IMR-90 (cell line): ENCODE measurements at regions not wholly inside any gene's neighbourhood (a gene's known extent, or its start where the extent isn't known, plus 50 kb on each side); places are given as distances from the start of the nearest gene placed in this dataset.

ENCODE experiments used
- ATAC-seq: fragments of 200-7000 bp; cut with Tn5 transposase; 2 replicates; pipeline ENCODE4 v1.9.1; 2020; ENCODE audit warnings: low read depth, mild to moderate bottlenecking, moderate library complexity
- BruUV-seq: library from RNA; stranded (reverse); fragments of 400-500 nt; replicated peaks from 2 replicates; lab custom pipeline; 2021; lab: Mats Ljungman, UMichigan
- CTCF ChIA-PET: fragments of 300-600 bp; formaldehyde crosslinking; extraction: SDS; loops from one replicate; lab custom pipeline; 2021; ENCODE audit warnings: antibody characterized with exemption; lab: Yijun Ruan, JAX
- POLR2A ChIA-PET: fragments of 300-600 bp; sonication (Branson Sonifier 250); formaldehyde crosslinking; loops from one replicate; lab custom pipeline; 2022; ENCODE audit warnings: antibody characterized with exemption; ENCODE audit not compliant: unreplicated experiment; lab: Charles Lee
- DNase-seq: peaks from one replicate; pipeline ENCODE4 v3.0.0; 2013
- H2AFZ ChIP-seq: replicated peaks from 2 replicates; pipeline ENCODE3; 2013; ENCODE audit warnings: low read length, mild to moderate bottlenecking; ENCODE audit not compliant: poor library complexity
- H2AK5ac ChIP-seq: 2 replicates; pipeline ENCODE4 v1.6.1; 2013; ENCODE audit warnings: low read depth, low read length, inconsistent platforms
- H2AK9ac ChIP-seq: replicated peaks from 2 replicates; pipeline ENCODE3; 2013; ENCODE audit warnings: mild to moderate bottlenecking, low read depth, low read length, moderate library complexity; ENCODE audit not compliant: poor library complexity
- H2BK120ac ChIP-seq: 2 replicates; pipeline ENCODE4 v1.6.1; 2013; ENCODE audit warnings: low read depth, low read length, inconsistent platforms
- H2BK15ac ChIP-seq: 3 replicates; pipeline ENCODE4 v1.6.1; 2013; ENCODE audit warnings: low read depth, low read length, inconsistent platforms
- H2BK20ac ChIP-seq: 2 replicates; pipeline ENCODE4 v1.6.1; 2013; ENCODE audit warnings: low read depth, mild to moderate bottlenecking, inconsistent platforms, low read length, moderate library complexity
- H2BK5ac ChIP-seq: 2 replicates; pipeline ENCODE4 v1.6.1; 2013; ENCODE audit warnings: mild to moderate bottlenecking, low read depth, low read length, inconsistent platforms; ENCODE audit not compliant: poor library complexity, severe bottlenecking
- H3K14ac ChIP-seq: replicated peaks from 2 replicates; pipeline ENCODE4 v1.6.1; 2013; ENCODE audit warnings: low read depth, low read length, inconsistent platforms
- H3K18ac ChIP-seq: 2 replicates; pipeline ENCODE4 v1.6.1; 2013; ENCODE audit warnings: low read depth, low read length, control low read depth
- H3K23ac ChIP-seq: 2 replicates; pipeline ENCODE4 v1.6.1; 2013; ENCODE audit warnings: low read depth, low read length, inconsistent platforms
- H3K27ac ChIP-seq: 2 replicates; pipeline ENCODE4 v1.5.1; 2013; ENCODE audit warnings: mild to moderate bottlenecking, control low read depth, low read length; ENCODE audit not compliant: insufficient read depth
- H3K27me3 ChIP-seq: 2 replicates; pipeline ENCODE4 v1.6.1; 2013; ENCODE audit warnings: low read length; ENCODE audit not compliant: control insufficient read depth, insufficient read depth
- H3K36me3 ChIP-seq: 2 replicates; pipeline ENCODE4 v1.6.1; 2013; ENCODE audit warnings: low read length, mixed read lengths; ENCODE audit not compliant: control insufficient read depth, insufficient read depth
- H3K4ac ChIP-seq: 2 replicates; pipeline ENCODE4 v1.6.1; 2013; ENCODE audit warnings: low read depth, low read length, inconsistent platforms
- H3K4me1 ChIP-seq: 2 replicates; pipeline ENCODE4 v1.6.1; 2013; ENCODE audit warnings: low read length, mixed read lengths; ENCODE audit not compliant: control insufficient read depth, insufficient read depth
- H3K4me2 ChIP-seq: 2 replicates; pipeline ENCODE4 v1.6.1; 2013; ENCODE audit warnings: low read depth, mild to moderate bottlenecking, control low read depth, low read length, moderate library complexity
- H3K4me3 ChIP-seq: 2 replicates; pipeline ENCODE4 v1.5.1; 2013; ENCODE audit warnings: low read depth, mild to moderate bottlenecking, control low read depth, low read length, moderate library complexity; ENCODE audit not compliant: insufficient read depth
- H3K56ac ChIP-seq: 2 replicates; pipeline ENCODE4 v1.6.1; 2013; ENCODE audit warnings: low read length, inconsistent platforms; ENCODE audit not compliant: insufficient read depth; ENCODE audit errors: extremely low read depth
- H3K79me1 ChIP-seq, 2 experiments: 2 replicates each; pipeline ENCODE4 v1.6.1; 2013; ENCODE audit warnings: low read length in 2 of 2, inconsistent platforms in 1 of 2, low read depth in 1 of 2
- H3K9ac ChIP-seq: 2 replicates; pipeline ENCODE4 v1.6.1; 2013; ENCODE audit warnings: low read depth, low read length, control low read depth
- H3K9me1 ChIP-seq: 2 replicates; pipeline ENCODE4 v1.6.1; 2013; ENCODE audit warnings: low read length, inconsistent platforms; ENCODE audit not compliant: insufficient read depth
- H3K9me3 ChIP-seq: 2 replicates; pipeline ENCODE4 v1.6.1; 2013; ENCODE audit warnings: low read length; ENCODE audit not compliant: control insufficient read depth, insufficient read depth
- H4K20me1 ChIP-seq: 2 replicates; pipeline ENCODE4 v1.6.1; 2013; ENCODE audit warnings: low read length, inconsistent platforms; ENCODE audit not compliant: insufficient read depth
- H4K5ac ChIP-seq: 2 replicates; pipeline ENCODE4 v1.6.1; 2013; ENCODE audit warnings: mild to moderate bottlenecking, low read depth, low read length, control low read depth
- H4K8ac ChIP-seq, 2 experiments: 2 replicates each; pipeline ENCODE4 v1.6.1; 2013; ENCODE audit warnings: low read depth in 2 of 2, low read length in 2 of 2, control low read depth in 1 of 2, inconsistent platforms in 1 of 2
- H4K91ac ChIP-seq: 2 replicates; pipeline ENCODE4 v1.6.1; 2013; ENCODE audit warnings: low read depth, low read length, inconsistent platforms; ENCODE audit not compliant: insufficient read depth
- BHLHE40 ChIP-seq: fragments of 150-350 bp; IDR thresholded peaks from 2 replicates; pipeline ENCODE4 v1.6.1; 2016; ENCODE audit warnings: mild to moderate bottlenecking, low read depth, low read length
- CEBPB ChIP-seq: IDR thresholded peaks from 2 replicates; pipeline ENCODE4 v1.6.1; 2012; ENCODE audit warnings: low read depth, low read length, improper control_type of control experiment
- CHD1 ChIP-seq: IDR thresholded peaks from 2 replicates; pipeline ENCODE4 v1.6.1; 2012; ENCODE audit warnings: low read depth, low read length, improper control_type of control experiment
- MAZ ChIP-seq: IDR thresholded peaks from 2 replicates; pipeline ENCODE4 v1.6.1; 2012; ENCODE audit warnings: low read depth, mild to moderate bottlenecking, low read length, improper control_type of control experiment, moderate library complexity, borderline replicate concordance
- MXI1 ChIP-seq: IDR thresholded peaks from 2 replicates; pipeline ENCODE4 v1.6.1; 2012; ENCODE audit warnings: low read depth, mild to moderate bottlenecking, low read length, moderate library complexity, borderline replicate concordance
- NFE2L2 ChIP-seq: fragments of 150-350 bp; IDR thresholded peaks from 2 replicates; pipeline ENCODE4 v1.6.1; 2016; ENCODE audit warnings: low read depth, mild to moderate bottlenecking, low read length
- RAD21 ChIP-seq: IDR thresholded peaks from 2 replicates; pipeline ENCODE4 v1.6.1; 2012; ENCODE audit warnings: low read length, improper control_type of control experiment
- RCOR1 ChIP-seq: IDR thresholded peaks from 2 replicates; pipeline ENCODE4 v1.6.1; 2012; ENCODE audit warnings: mild to moderate bottlenecking, low read length, improper control_type of control experiment; ENCODE audit not compliant: insufficient replicate concordance
- RFX5 ChIP-seq: IDR thresholded peaks from 2 replicates; pipeline ENCODE4 v1.8.0; 2012; ENCODE audit warnings: low read depth, mild to moderate bottlenecking, low read length, moderate library complexity
- SMC3 ChIP-seq: fragments of 150-350 bp; IDR thresholded peaks from 2 replicates; pipeline ENCODE4 v1.6.1; 2016; ENCODE audit warnings: low read depth, mild to moderate bottlenecking, antibody characterized with exemption, low read length, moderate library complexity
- WGBS, 2 experiments: methylation state at CpG; one replicate each; pipeline versions ENCODE4 v1.1.5 to v1.1.7; 2013; ENCODE audit warnings: missing lambda C conversion rate in 2 of 2; ENCODE audit not compliant: insufficient read length in 1 of 2; ENCODE audit errors: extremely low coverage in 2 of 2; 5-methylcytosine and 5-hydroxymethylcytosine counted together
- dilution Hi-C: fragments of 300-500 bp; cut with HindIII; formaldehyde crosslinking; loops from one replicate; pipeline ENCODE4 v1.14.3; 2018; ENCODE audit warnings: low sequenced_read_pairs; ENCODE audit not compliant: unreplicated experiment
- in situ Hi-C: fragments of 300-500 bp; cut with MboI; formaldehyde crosslinking; loops from 3 replicates; pipeline ENCODE4 v1.14.3; 2019; ENCODE audit warnings: low sequenced_read_pairs, inconsistent platforms, mixed read lengths
- intact Hi-C: fragments of 100-400 bp; cut with micrococcal nuclease; formaldehyde crosslinking; loops from 2 replicates; pipeline ENCODE4 v1.10.0; 2022

DNA sequence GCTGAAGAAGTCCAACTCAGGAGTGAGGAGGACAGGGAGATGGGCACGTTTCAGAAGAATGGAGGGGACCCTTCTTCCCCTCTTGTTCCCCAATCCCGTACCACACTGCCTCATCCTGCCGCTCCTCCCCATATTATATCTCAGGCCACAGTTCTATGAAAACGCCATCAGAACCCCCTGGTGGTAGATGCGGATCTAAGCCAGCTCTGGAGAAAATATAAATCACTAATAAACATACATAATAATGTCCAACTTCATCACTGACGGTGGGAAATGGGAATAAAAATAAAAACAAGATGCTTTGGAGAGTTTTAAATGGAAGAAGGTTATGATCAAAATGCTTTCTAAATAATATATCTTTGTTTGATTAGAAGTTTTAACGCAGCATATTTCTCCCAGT is 400.3 kb downstream of the CADM1 start:
- in situ Hi-C loops (no loop called here), intact Hi-C loops (no loop called here), dilution Hi-C loops (no loop called here)
- H2BK120ac ChIP-seq = no peak overlapping the region
- TF ChIP-seq MAZ = no peak
- no peak for TF ChIP-seq RCOR1
- no peak for TF ChIP-seq CEBPB
- no peak for TF ChIP-seq BHLHE40
- no peak for TF ChIP-seq RAD21
- no peak for TF ChIP-seq NFE2L2
- no peak for TF ChIP-seq SMC3
- no peak for TF ChIP-seq CHD1
- no peak for TF ChIP-seq RFX5
- no peak for TF ChIP-seq MXI1
- H3K4ac ChIP-seq = no peak overlapping the region
- ATAC-seq = no peak
- H3K9ac ChIP-seq = no peak overlapping the region
- no TSS peak for BruUV-seq
- no peak overlapping the region for H2BK15ac ChIP-seq
- H3K79me1 ChIP-seq = no peaks in the 10 kb centered on the region
- CTCF ChIA-PET = interaction anchor here (1.6 kb wide), 1 partner anchor 11 kb away, joined by 5 read pairs; no protein-coding TSS in a partner anchor
- H3K9me3 ChIP-seq = no peaks in the 10 kb centered on the region
- H3K23ac ChIP-seq = no peak overlapping the region
- no peak overlapping the region for H2BK20ac ChIP-seq
- no peak overlapping the region for H4K8ac ChIP-seq
- H4K91ac ChIP-seq = no peak overlapping the region
- H3K4me2 ChIP-seq = no peak overlapping the region
- H4K20me1 ChIP-seq = no peaks in the 10 kb centered on the region
- H3K36me3 ChIP-seq = no peaks in the 10 kb centered on the region
- H2AFZ ChIP-seq = no peak overlapping the region
- H2AK9ac ChIP-seq = no peak overlapping the region
- no peaks in the 10 kb centered on the region; the same call in 1 of the 2 replicates for H3K27me3 ChIP-seq
- H3K4me1 ChIP-seq = no peaks in the 10 kb centered on the region
- H2AK5ac ChIP-seq = no peak overlapping the region
- H4K5ac ChIP-seq = no peak overlapping the region
- WGBS, 2 experiments = no CpG with 5 or more reads among the region's 7 CpGs
- H3K18ac ChIP-seq = no peak overlapping the region
- H3K14ac ChIP-seq = no peak overlapping the region
- POLR2A ChIA-PET = no interaction called here
- H3K27ac ChIP-seq = no peak overlapping the region
- H3K4me3 ChIP-seq = no peak overlapping the region
- no peaks in the 10 kb centered on the region for H3K9me1 ChIP-seq
- H3K56ac ChIP-seq = no peak overlapping the region
- H2BK5ac ChIP-seq = no peak overlapping the region
- DNase-seq = no peak
